Pancreas (tissue), 10 donors: ENCODE measurements at regions not wholly inside any gene's neighbourhood (a gene's known extent, or its start where the extent isn't known, plus 50 kb on each side); places are given as distances from the start of the nearest gene placed in this dataset.
A peak's percentile ranks its signal among the peaks of the same experiment; 100 is the strongest.

Source experiments
- ATAC-seq, 4 donors: fragments of 200-7000 bp; cut with Tn5 transposase; one replicate each; pipeline versions ENCODE4 v1.8.0 to v1.9.1; 2020; ENCODE audit warnings: mild to moderate bottlenecking in 4 of 4, moderate library complexity in 4 of 4
- DNase-seq, 6 donors: peaks; one replicate each; pipeline ENCODE4 v3.0.0-alpha.2; 2020
- FAIRE-seq: peaks from 2 replicates; lab custom pipeline; 2012; peaks lifted over from hg19 to GRCh38; lab: Jason Lieb, UNC
- H3K27ac ChIP-seq, 4 donors: fragments of 200-600 bp; sonication (generic); 1 replicate in 3 of 4; 2 replicates in 1 of 4; pipeline versions ENCODE4 v1.5.0 to v1.8.0; 2020
- H3K27me3 ChIP-seq, 4 donors: fragments of 200-600 bp; one replicate each; pipeline ENCODE4 v1.8.0; 2021
- H3K36me3 ChIP-seq, 3 donors: fragments of 200-600 bp; sonication (generic) in 1 of 3; one replicate each; pipeline versions ENCODE4 v1.5.0 to v1.8.0; 2020 to 2021
- H3K4me1 ChIP-seq, 3 donors: fragments of 200-600 bp; one replicate each; pipeline ENCODE4 v1.8.0; 2021
- H3K4me3 ChIP-seq, 4 donors: fragments of 200-600 bp; sonication (generic) in 2 of 4; one replicate each; pipeline versions ENCODE4 v1.5.0 to v1.8.0; 2020 to 2021
- H3K9me3 ChIP-seq, 4 donors: fragments of 200-600 bp; one replicate each; pipeline ENCODE4 v1.8.0; 2021
- CTCF ChIP-seq, 4 donors: fragments of 200-600 bp; sonication (generic) in 3 of 4; IDR thresholded peaks; one replicate each; pipeline versions ENCODE4 v1.5.0 to v1.8.0; 2021; ENCODE audit warnings: antibody characterized with exemption in 4 of 4
- WGBS, 2 donors: extraction: QIAGEN DNeasy Blood & Tissue Kit; methylation state at CpG; one replicate each; pipeline ENCODE4 v1.1.7; 2013; 5-methylcytosine and 5-hydroxymethylcytosine counted together
- intact Hi-C, 3 donors: fragments of 100-400 bp; cut with DNase I; formaldehyde crosslinking; loops; one replicate each; pipeline versions ENCODE4 v1.11.1 to v1.14.2; 2022
- donor health status: healthy with polysubstance abuse.
- donor health status: DM: no; HTN: no; CAD: no; lungs with moderate emphysema.
- donor health status: DM: no; HTN: no; CAD: no.
- donor health status: control.
- donor health status: control.
- donor health status: Bipolar disorder and iron deficiency.
- donor health status: DM: yes; HTN: yes; CAD: no.
- donor health status: DM: no; HTN: no; CAD: no.
- donor health status: DM: no; HTN: no; CAD: no.
- donor health status: DM: yes; HTN: yes; CAD: no.

GRCh38 chr7:4575254-4575653 lies 106.8 kb upstream of the FOXK1 start:
- H3K9me3 ChIP-seq: no peaks in the 10 kb centered on the region
- H3K4me1 ChIP-seq: no peaks in the 10 kb centered on the region
- H3K27me3 ChIP-seq: no peaks in the 10 kb centered on the region
- H3K27ac ChIP-seq: no peak overlapping the region
- DNase-seq (no peak), FAIRE-seq (no peak), ATAC-seq (no peak)
- H3K4me3 ChIP-seq: no peak overlapping the region
- 84 to 90% methylated on average over 3 of the region's 3 CpGs for WGBS, 2 donors
- intact Hi-C loops: no loop called here
- no peaks in the 10 kb centered on the region for H3K36me3 ChIP-seq
- TF ChIP-seq CTCF (IDR thresholded peaks at IDR 0.05): no peak

GRCh38 chr7:4602905-4603842 lies 78.9 kb upstream of the FOXK1 start:
- no peaks in the 10 kb centered on the region for H3K4me1 ChIP-seq
- no peak for TF ChIP-seq CTCF (IDR thresholded peaks at IDR 0.05)
- H3K27me3 ChIP-seq: no peaks in the 10 kb centered on the region
- no peak overlapping the region for H3K27ac ChIP-seq
- 67 to 81% methylated on average over 20 of the region's 20 CpGs for WGBS, 2 donors
- FAIRE-seq: no peak
- no peak overlapping the region for H3K4me3 ChIP-seq
- H3K9me3 ChIP-seq: no peaks in the 10 kb centered on the region
- peak in 1 of 6 donors; percentile 39 for DNase-seq
- ATAC-seq: no peak
- H3K36me3 ChIP-seq: no peaks in the 10 kb centered on the region
- intact Hi-C loops: loop anchor here in 1 of 3 donors (10.0 kb wide), 1 partner anchor 152 kb away; no protein-coding TSS in a partner anchor

GRCh38 chr7:4603843-4604231 lies 78.3 kb upstream of the FOXK1 start:
- Histone ChIP-seq H3K27me3 (no peaks in the 10 kb centered on the region), H3K4me1 (no peaks in the 10 kb centered on the region), H3K27ac (no peak overlapping the region), H3K9me3 (no peaks in the 10 kb centered on the region), H3K36me3 (no peaks in the 10 kb centered on the region), H3K4me3 (no peak overlapping the region)
- no peak for TF ChIP-seq CTCF (IDR thresholded peaks at IDR 0.05)
- WGBS, 2 donors: 78 to 90% methylated on average over 8 of the region's 8 CpGs
- FAIRE-seq: no peak
- no peak for DNase-seq
- ATAC-seq: no peak
- intact Hi-C loops: loop anchor here in 1 of 3 donors (10.0 kb wide), 1 partner anchor 151 kb away; no protein-coding TSS in a partner anchor

GRCh38 chr7:4604456-4604940 lies 77.6 kb upstream of the FOXK1 start:
- Histone ChIP-seq H3K27ac (no peak overlapping the region), H3K4me3 (no peak overlapping the region), H3K27me3 (no peaks in the 10 kb centered on the region), H3K9me3 (no peaks in the 10 kb centered on the region), H3K36me3 (no peaks in the 10 kb centered on the region), H3K4me1 (no peaks in the 10 kb centered on the region)
- TF ChIP-seq CTCF (IDR thresholded peaks at IDR 0.05): no peak
- 74 to 87% methylated on average over 16 of the region's 16 CpGs for WGBS, 2 donors
- DNase-seq: peak in 1 of 6 donors; percentile 21
- intact Hi-C loops: loop anchor here in 1 of 3 donors (10.0 kb wide), 1 partner anchor 150 kb away; no protein-coding TSS in a partner anchor
- no peak for FAIRE-seq
- no peak for ATAC-seq
